Left ventricle myocardium inferior (tissue), 1 donor: ENCODE measurements at regions not wholly inside any gene's neighbourhood (a gene's known extent, or its start where the extent isn't known, plus 50 kb on each side); places are given as distances from the start of the nearest gene placed in this dataset.

ENCODE experiments used
- DNase-seq: peaks from one replicate; pipeline ENCODE4 v3.0.0-alpha.2; 2020
- H3K27ac ChIP-seq: fragments of 200-600 bp; replicated peaks from 2 replicates; pipeline ENCODE4 v1.8.0; 2021
- H3K27me3 ChIP-seq: fragments of 200-600 bp; 2 replicates; pipeline ENCODE4 v1.8.0; 2021; ENCODE audit warnings: low read depth
- H3K36me3 ChIP-seq: fragments of 200-600 bp; 2 replicates; pipeline ENCODE4 v1.8.0; 2021
- H3K4me1 ChIP-seq: fragments of 200-600 bp; 2 replicates; pipeline ENCODE4 v1.8.0; 2021
- H3K4me3 ChIP-seq: fragments of 200-600 bp; 2 replicates; pipeline ENCODE4 v1.8.0; 2021; ENCODE audit warnings: mild to moderate bottlenecking, moderate library complexity
- H3K9me3 ChIP-seq: fragments of 200-600 bp; replicated peaks from 2 replicates; pipeline ENCODE4 v1.8.0; 2021
- intact Hi-C: fragments of 100-400 bp; cut with micrococcal nuclease; formaldehyde crosslinking; loops from one replicate; pipeline ENCODE4 v1.11.0; 2022
- TF ChIP-seq, protein P1 (sequence below): fragments of 200-600 bp; IDR thresholded peaks from 2 replicates; pipeline ENCODE4 v1.8.0; 2021; ENCODE audit warnings: antibody characterized with exemption, mild to moderate bottlenecking, borderline replicate concordance
- donor health status: DM: no; HTN: yes; CAD: no; lungs with severe emphysema.

DNA sequence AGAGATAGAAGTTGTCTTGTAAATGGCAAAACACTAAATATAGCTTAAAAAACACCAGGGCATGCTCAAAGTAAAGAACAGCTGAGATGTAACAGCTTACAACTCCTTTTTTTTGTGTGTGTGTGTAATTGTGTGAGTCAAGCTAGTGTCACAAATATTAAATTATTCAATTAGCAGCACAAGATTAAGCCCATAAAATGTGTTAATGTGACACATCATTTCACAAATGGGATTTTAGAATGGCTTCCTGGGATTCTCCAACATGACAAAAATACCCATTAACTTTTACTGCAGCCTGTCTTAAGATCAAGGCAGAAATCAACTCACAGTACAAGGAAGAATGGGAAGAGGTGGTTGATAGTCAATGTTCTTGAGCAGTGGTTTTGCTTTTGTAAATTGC is 251.4 kb downstream of the KIF20B start:
- peaks cover 12% of the 10 kb centered on the region for H3K9me3 ChIP-seq
- H3K4me3 ChIP-seq = no peak overlapping the region
- peaks cover 7% of the 10 kb centered on the region for H3K27me3 ChIP-seq
- H3K36me3 ChIP-seq = no peaks in the 10 kb centered on the region
- TF ChIP-seq, protein P1, sequence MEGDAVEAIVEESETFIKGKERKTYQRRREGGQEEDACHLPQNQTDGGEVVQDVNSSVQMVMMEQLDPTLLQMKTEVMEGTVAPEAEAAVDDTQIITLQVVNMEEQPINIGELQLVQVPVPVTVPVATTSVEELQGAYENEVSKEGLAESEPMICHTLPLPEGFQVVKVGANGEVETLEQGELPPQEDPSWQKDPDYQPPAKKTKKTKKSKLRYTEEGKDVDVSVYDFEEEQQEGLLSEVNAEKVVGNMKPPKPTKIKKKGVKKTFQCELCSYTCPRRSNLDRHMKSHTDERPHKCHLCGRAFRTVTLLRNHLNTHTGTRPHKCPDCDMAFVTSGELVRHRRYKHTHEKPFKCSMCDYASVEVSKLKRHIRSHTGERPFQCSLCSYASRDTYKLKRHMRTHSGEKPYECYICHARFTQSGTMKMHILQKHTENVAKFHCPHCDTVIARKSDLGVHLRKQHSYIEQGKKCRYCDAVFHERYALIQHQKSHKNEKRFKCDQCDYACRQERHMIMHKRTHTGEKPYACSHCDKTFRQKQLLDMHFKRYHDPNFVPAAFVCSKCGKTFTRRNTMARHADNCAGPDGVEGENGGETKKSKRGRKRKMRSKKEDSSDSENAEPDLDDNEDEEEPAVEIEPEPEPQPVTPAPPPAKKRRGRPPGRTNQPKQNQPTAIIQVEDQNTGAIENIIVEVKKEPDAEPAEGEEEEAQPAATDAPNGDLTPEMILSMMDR = no peak
- DNase-seq = no peak
- intact Hi-C loops = no loop called here
- no peak overlapping the region for H3K27ac ChIP-seq
- no peaks in the 10 kb centered on the region for H3K4me1 ChIP-seq

DNA sequence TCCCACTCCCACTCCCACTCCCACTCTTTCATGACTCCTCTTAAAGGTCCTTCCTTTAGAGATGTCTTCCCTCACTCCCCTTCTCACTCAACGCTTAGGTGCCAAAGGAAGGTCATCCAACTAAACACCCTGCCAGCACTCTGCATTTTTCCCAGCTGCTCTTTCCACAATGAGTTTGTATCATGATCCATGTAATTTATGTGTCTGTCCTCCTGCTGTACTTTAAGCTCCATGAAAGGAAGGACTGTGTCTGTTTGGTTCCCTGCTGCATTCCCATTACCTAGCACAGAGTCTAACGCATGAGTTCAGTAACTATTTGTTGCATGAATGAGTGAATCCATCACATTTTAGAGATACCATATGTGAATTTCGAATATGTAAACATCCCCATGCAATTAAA is 252.7 kb downstream of the KIF20B start:
- no peaks in the 10 kb centered on the region for H3K4me1 ChIP-seq
- no peaks in the 10 kb centered on the region for H3K36me3 ChIP-seq
- no peak for DNase-seq
- H3K27ac ChIP-seq = no peak overlapping the region
- H3K4me3 ChIP-seq = no peak overlapping the region
- TF ChIP-seq, protein P1 = no peak
- peaks cover 7% of the 10 kb centered on the region for H3K27me3 ChIP-seq
- no peaks in the 10 kb centered on the region for H3K9me3 ChIP-seq
- intact Hi-C loops = no loop called here

DNA sequence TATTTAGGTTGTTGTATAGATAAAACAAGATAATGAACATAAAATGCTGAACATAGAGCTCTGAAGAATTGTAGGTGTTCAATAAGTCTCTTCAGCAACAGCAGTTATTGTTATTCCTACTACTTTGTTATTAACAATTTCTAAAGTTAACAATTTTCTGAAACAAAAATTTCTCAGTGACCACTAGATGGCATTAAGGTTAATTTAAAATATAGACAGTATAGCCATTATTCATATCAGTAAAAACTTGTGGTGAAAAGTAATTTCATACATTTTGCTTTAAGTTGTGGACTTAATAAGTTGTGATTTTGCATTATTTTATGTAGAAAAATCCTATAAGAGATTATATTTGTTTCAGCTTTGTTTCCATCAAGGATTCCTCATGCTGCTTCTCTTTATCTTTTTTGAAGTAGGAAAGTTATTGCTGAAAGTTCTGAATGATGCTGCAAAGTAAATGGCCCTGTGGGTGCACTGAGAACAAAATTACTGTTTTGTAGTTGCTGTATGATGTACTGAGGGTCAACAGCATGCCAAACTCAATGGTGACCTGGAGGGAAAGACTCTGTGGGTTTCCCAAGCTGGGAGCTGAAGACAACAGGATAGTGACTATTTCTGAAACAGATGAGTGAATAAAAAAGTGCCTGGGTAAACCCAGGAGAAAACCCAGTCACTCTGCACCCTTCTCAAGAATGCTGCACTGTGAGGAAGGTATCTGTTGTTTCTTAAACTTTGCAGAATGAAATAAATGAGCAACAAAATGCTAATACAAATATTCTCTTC is 253.6 kb downstream of the KIF20B start:
- Histone ChIP-seq H3K27ac (no peak overlapping the region), H3K9me3 (no peaks in the 10 kb centered on the region), H3K27me3 (peaks cover 7% of the 10 kb centered on the region), H3K4me1 (no peaks in the 10 kb centered on the region), H3K36me3 (no peaks in the 10 kb centered on the region), H3K4me3 (no peak overlapping the region)
- intact Hi-C loops = no loop called here
- DNase-seq = no peak
- TF ChIP-seq, protein P1 = peak; percentile 40

DNA sequence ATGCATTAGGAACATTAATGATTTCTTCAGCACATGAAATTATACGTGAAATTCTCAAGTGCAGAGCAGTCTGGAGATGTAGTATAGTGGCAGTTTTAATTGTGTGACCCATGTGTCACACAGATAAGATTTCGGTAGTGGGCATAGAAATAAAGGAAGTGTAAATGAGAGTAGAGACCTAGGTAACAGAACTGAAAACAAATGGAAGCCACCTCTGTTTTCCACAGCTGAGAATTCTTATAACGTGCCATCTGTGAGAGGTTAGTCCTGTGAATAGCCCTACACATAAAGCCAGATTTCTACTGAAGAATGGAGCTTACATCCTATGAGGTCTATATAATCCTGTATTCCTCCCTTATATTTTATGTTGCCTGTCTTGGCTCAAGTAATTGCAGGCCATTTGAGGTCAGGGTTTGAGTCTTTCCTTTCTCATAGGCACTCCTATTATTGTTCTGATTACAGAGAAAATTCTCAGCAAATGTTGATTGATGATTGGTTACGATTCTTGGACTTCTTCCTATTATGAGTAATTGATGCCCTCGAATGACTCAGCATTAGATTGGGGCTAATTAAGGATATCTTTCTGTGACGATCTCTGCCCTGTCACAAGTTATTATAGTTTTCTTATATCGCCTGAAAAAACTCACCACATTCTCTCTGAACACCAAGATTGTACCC is 258.2 kb downstream of the KIF20B start:
- DNase-seq = no peak
- Histone ChIP-seq H3K36me3 (no peaks in the 10 kb centered on the region), H3K27ac (no peak overlapping the region), H3K4me3 (no peak overlapping the region), H3K27me3 (no peaks in the 10 kb centered on the region), H3K9me3 (no peaks in the 10 kb centered on the region), H3K4me1 (no peaks in the 10 kb centered on the region)
- intact Hi-C loops = no loop called here
- TF ChIP-seq, protein P1 = no peak

DNA sequence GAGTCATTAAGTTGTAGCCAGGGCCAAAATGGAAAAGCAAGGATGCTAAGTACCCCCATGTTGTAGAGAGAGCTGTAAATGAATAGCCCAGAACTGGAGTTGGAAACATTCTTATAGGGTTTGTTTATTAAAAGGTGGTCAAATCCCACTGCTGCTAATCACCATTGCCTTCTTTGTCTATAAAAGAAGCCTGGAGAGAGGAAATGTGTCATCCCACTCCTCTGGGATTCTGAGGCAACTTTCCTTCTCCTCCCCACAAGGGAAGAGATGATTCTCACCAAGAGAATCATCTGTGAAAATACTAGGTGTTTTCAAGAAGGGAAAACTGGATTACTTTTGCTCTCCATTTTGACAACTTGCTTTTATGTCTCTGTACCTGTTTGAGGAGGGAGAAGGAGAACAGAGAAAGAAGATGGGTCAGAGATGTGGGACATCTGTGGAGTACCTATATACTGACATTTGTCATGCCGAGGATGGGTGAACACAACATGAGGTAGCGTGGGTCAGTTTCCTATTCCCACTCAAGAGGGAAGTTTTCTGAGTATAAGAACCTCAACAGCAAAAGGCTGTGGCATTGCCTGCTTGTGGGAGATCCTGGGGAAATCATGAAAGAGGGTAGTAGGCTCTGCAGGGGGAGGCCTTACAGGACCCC is 262.2 kb downstream of the KIF20B start:
- no peaks in the 10 kb centered on the region for H3K27me3 ChIP-seq
- TF ChIP-seq, protein P1 = no peak
- no peak overlapping the region for H3K4me3 ChIP-seq
- H3K4me1 ChIP-seq = no peaks in the 10 kb centered on the region
- intact Hi-C loops = no loop called here
- no peaks in the 10 kb centered on the region for H3K36me3 ChIP-seq
- DNase-seq = no peak
- no peaks in the 10 kb centered on the region for H3K9me3 ChIP-seq
- H3K27ac ChIP-seq = no peak overlapping the region
